IMR-90 (cell line): ENCODE measurements at regions not wholly inside any gene's neighbourhood (a gene's known extent, or its start where the extent isn't known, plus 50 kb on each side); places are given as distances from the start of the nearest gene placed in this dataset.

Experiments used
- ATAC-seq: fragments of 200-7000 bp; cut with Tn5 transposase; 2 replicates; pipeline ENCODE4 v1.9.1; 2020; ENCODE audit warnings: low read depth, mild to moderate bottlenecking, moderate library complexity
- BruUV-seq: library from RNA; stranded (reverse); fragments of 400-500 nt; replicated peaks from 2 replicates; lab custom pipeline; 2021; lab: Mats Ljungman, UMichigan
- CTCF ChIA-PET: fragments of 300-600 bp; formaldehyde crosslinking; extraction: SDS; loops from one replicate; lab custom pipeline; 2021; ENCODE audit warnings: antibody characterized with exemption; lab: Yijun Ruan, JAX
- POLR2A ChIA-PET: fragments of 300-600 bp; sonication (Branson Sonifier 250); formaldehyde crosslinking; loops from one replicate; lab custom pipeline; 2022; ENCODE audit warnings: antibody characterized with exemption; ENCODE audit not compliant: unreplicated experiment; lab: Charles Lee
- DNase-seq: peaks from one replicate; pipeline ENCODE4 v3.0.0; 2013
- H2AFZ ChIP-seq: replicated peaks from 2 replicates; pipeline ENCODE3; 2013; ENCODE audit warnings: low read length, mild to moderate bottlenecking; ENCODE audit not compliant: poor library complexity
- H2AK5ac ChIP-seq: 2 replicates; pipeline ENCODE4 v1.6.1; 2013; ENCODE audit warnings: low read depth, low read length, inconsistent platforms
- H2AK9ac ChIP-seq: replicated peaks from 2 replicates; pipeline ENCODE3; 2013; ENCODE audit warnings: mild to moderate bottlenecking, low read depth, low read length, moderate library complexity; ENCODE audit not compliant: poor library complexity
- H2BK120ac ChIP-seq: 2 replicates; pipeline ENCODE4 v1.6.1; 2013; ENCODE audit warnings: low read depth, low read length, inconsistent platforms
- H2BK15ac ChIP-seq: 3 replicates; pipeline ENCODE4 v1.6.1; 2013; ENCODE audit warnings: low read depth, low read length, inconsistent platforms
- H2BK20ac ChIP-seq: 2 replicates; pipeline ENCODE4 v1.6.1; 2013; ENCODE audit warnings: low read depth, mild to moderate bottlenecking, inconsistent platforms, low read length, moderate library complexity
- H2BK5ac ChIP-seq: 2 replicates; pipeline ENCODE4 v1.6.1; 2013; ENCODE audit warnings: mild to moderate bottlenecking, low read depth, low read length, inconsistent platforms; ENCODE audit not compliant: poor library complexity, severe bottlenecking
- H3K14ac ChIP-seq: replicated peaks from 2 replicates; pipeline ENCODE4 v1.6.1; 2013; ENCODE audit warnings: low read depth, low read length, inconsistent platforms
- H3K18ac ChIP-seq: 2 replicates; pipeline ENCODE4 v1.6.1; 2013; ENCODE audit warnings: low read depth, low read length, control low read depth
- H3K23ac ChIP-seq: 2 replicates; pipeline ENCODE4 v1.6.1; 2013; ENCODE audit warnings: low read depth, low read length, inconsistent platforms
- H3K27ac ChIP-seq: 2 replicates; pipeline ENCODE4 v1.5.1; 2013; ENCODE audit warnings: mild to moderate bottlenecking, control low read depth, low read length; ENCODE audit not compliant: insufficient read depth
- H3K27me3 ChIP-seq: 2 replicates; pipeline ENCODE4 v1.6.1; 2013; ENCODE audit warnings: low read length; ENCODE audit not compliant: control insufficient read depth, insufficient read depth
- H3K36me3 ChIP-seq: 2 replicates; pipeline ENCODE4 v1.6.1; 2013; ENCODE audit warnings: low read length, mixed read lengths; ENCODE audit not compliant: control insufficient read depth, insufficient read depth
- H3K4ac ChIP-seq: 2 replicates; pipeline ENCODE4 v1.6.1; 2013; ENCODE audit warnings: low read depth, low read length, inconsistent platforms
- H3K4me1 ChIP-seq: 2 replicates; pipeline ENCODE4 v1.6.1; 2013; ENCODE audit warnings: low read length, mixed read lengths; ENCODE audit not compliant: control insufficient read depth, insufficient read depth
- H3K4me2 ChIP-seq: 2 replicates; pipeline ENCODE4 v1.6.1; 2013; ENCODE audit warnings: low read depth, mild to moderate bottlenecking, control low read depth, low read length, moderate library complexity
- H3K4me3 ChIP-seq: 2 replicates; pipeline ENCODE4 v1.5.1; 2013; ENCODE audit warnings: low read depth, mild to moderate bottlenecking, control low read depth, low read length, moderate library complexity; ENCODE audit not compliant: insufficient read depth
- H3K56ac ChIP-seq: 2 replicates; pipeline ENCODE4 v1.6.1; 2013; ENCODE audit warnings: low read length, inconsistent platforms; ENCODE audit not compliant: insufficient read depth; ENCODE audit errors: extremely low read depth
- H3K79me1 ChIP-seq, 2 experiments: 2 replicates each; pipeline ENCODE4 v1.6.1; 2013; ENCODE audit warnings: low read length in 2 of 2, inconsistent platforms in 1 of 2, low read depth in 1 of 2
- H3K9ac ChIP-seq: 2 replicates; pipeline ENCODE4 v1.6.1; 2013; ENCODE audit warnings: low read depth, low read length, control low read depth
- H3K9me1 ChIP-seq: 2 replicates; pipeline ENCODE4 v1.6.1; 2013; ENCODE audit warnings: low read length, inconsistent platforms; ENCODE audit not compliant: insufficient read depth
- H3K9me3 ChIP-seq: 2 replicates; pipeline ENCODE4 v1.6.1; 2013; ENCODE audit warnings: low read length; ENCODE audit not compliant: control insufficient read depth, insufficient read depth
- H4K20me1 ChIP-seq: 2 replicates; pipeline ENCODE4 v1.6.1; 2013; ENCODE audit warnings: low read length, inconsistent platforms; ENCODE audit not compliant: insufficient read depth
- H4K5ac ChIP-seq: 2 replicates; pipeline ENCODE4 v1.6.1; 2013; ENCODE audit warnings: mild to moderate bottlenecking, low read depth, low read length, control low read depth
- H4K8ac ChIP-seq, 2 experiments: 2 replicates each; pipeline ENCODE4 v1.6.1; 2013; ENCODE audit warnings: low read depth in 2 of 2, low read length in 2 of 2, control low read depth in 1 of 2, inconsistent platforms in 1 of 2
- H4K91ac ChIP-seq: 2 replicates; pipeline ENCODE4 v1.6.1; 2013; ENCODE audit warnings: low read depth, low read length, inconsistent platforms; ENCODE audit not compliant: insufficient read depth
- BHLHE40 ChIP-seq: fragments of 150-350 bp; IDR thresholded peaks from 2 replicates; pipeline ENCODE4 v1.6.1; 2016; ENCODE audit warnings: mild to moderate bottlenecking, low read depth, low read length
- CEBPB ChIP-seq: IDR thresholded peaks from 2 replicates; pipeline ENCODE4 v1.6.1; 2012; ENCODE audit warnings: low read depth, low read length, improper control_type of control experiment
- CHD1 ChIP-seq: IDR thresholded peaks from 2 replicates; pipeline ENCODE4 v1.6.1; 2012; ENCODE audit warnings: low read depth, low read length, improper control_type of control experiment
- ELK1 ChIP-seq: fragments of 150-350 bp; IDR thresholded peaks from 2 replicates; pipeline ENCODE4 v1.6.1; 2016; ENCODE audit warnings: low read depth, mild to moderate bottlenecking, low read length, moderate library complexity, borderline replicate concordance
- FOS ChIP-seq: fragments of 150-350 bp; IDR thresholded peaks from 2 replicates; pipeline ENCODE4 v1.6.1; 2016; ENCODE audit warnings: low read depth, low read length
- MAFK ChIP-seq: IDR thresholded peaks from 2 replicates; pipeline ENCODE4 v1.6.1; 2012; ENCODE audit warnings: low read depth, low read length, improper control_type of control experiment
- MAZ ChIP-seq: IDR thresholded peaks from 2 replicates; pipeline ENCODE4 v1.6.1; 2012; ENCODE audit warnings: low read depth, mild to moderate bottlenecking, low read length, improper control_type of control experiment, moderate library complexity, borderline replicate concordance
- MXI1 ChIP-seq: IDR thresholded peaks from 2 replicates; pipeline ENCODE4 v1.6.1; 2012; ENCODE audit warnings: low read depth, mild to moderate bottlenecking, low read length, moderate library complexity, borderline replicate concordance
- NFE2L2 ChIP-seq: fragments of 150-350 bp; IDR thresholded peaks from 2 replicates; pipeline ENCODE4 v1.6.1; 2016; ENCODE audit warnings: low read depth, mild to moderate bottlenecking, low read length
- POLR2A ChIP-seq: IDR thresholded peaks from 2 replicates; pipeline ENCODE4 v1.6.1; 2012; ENCODE audit warnings: mild to moderate bottlenecking, low read depth, low read length
- RAD21 ChIP-seq: IDR thresholded peaks from 2 replicates; pipeline ENCODE4 v1.6.1; 2012; ENCODE audit warnings: low read length, improper control_type of control experiment
- RCOR1 ChIP-seq: IDR thresholded peaks from 2 replicates; pipeline ENCODE4 v1.6.1; 2012; ENCODE audit warnings: mild to moderate bottlenecking, low read length, improper control_type of control experiment; ENCODE audit not compliant: insufficient replicate concordance
- RFX5 ChIP-seq: IDR thresholded peaks from 2 replicates; pipeline ENCODE4 v1.8.0; 2012; ENCODE audit warnings: low read depth, mild to moderate bottlenecking, low read length, moderate library complexity
- SMC3 ChIP-seq: fragments of 150-350 bp; IDR thresholded peaks from 2 replicates; pipeline ENCODE4 v1.6.1; 2016; ENCODE audit warnings: low read depth, mild to moderate bottlenecking, antibody characterized with exemption, low read length, moderate library complexity
- USF2 ChIP-seq: fragments of 150-350 bp; IDR thresholded peaks from 2 replicates; pipeline ENCODE4 v1.6.1; 2017; ENCODE audit warnings: mild to moderate bottlenecking, antibody characterized with exemption, low read length, low read depth
- WGBS, 2 experiments: methylation state at CpG; one replicate each; pipeline versions ENCODE4 v1.1.5 to v1.1.7; 2013; ENCODE audit warnings: missing lambda C conversion rate in 2 of 2; ENCODE audit not compliant: insufficient read length in 1 of 2; ENCODE audit errors: extremely low coverage in 2 of 2; 5-methylcytosine and 5-hydroxymethylcytosine counted together
- dilution Hi-C: fragments of 300-500 bp; cut with HindIII; formaldehyde crosslinking; loops from one replicate; pipeline ENCODE4 v1.14.3; 2018; ENCODE audit warnings: low sequenced_read_pairs; ENCODE audit not compliant: unreplicated experiment
- in situ Hi-C: fragments of 300-500 bp; cut with MboI; formaldehyde crosslinking; loops from 3 replicates; pipeline ENCODE4 v1.14.3; 2019; ENCODE audit warnings: low sequenced_read_pairs, inconsistent platforms, mixed read lengths
- intact Hi-C: fragments of 100-400 bp; cut with micrococcal nuclease; formaldehyde crosslinking; loops from 2 replicates; pipeline ENCODE4 v1.10.0; 2022
- TF ChIP-seq, protein P1 (sequence below): conservative IDR thresholded peaks from 2 replicates; pipeline ENCODE4 v1.5.1; 2012; ENCODE audit warnings: mild to moderate bottlenecking, low read depth, low read length, improper control_type of control experiment

GRCh38 chr2:82796132-82796531 is 1662.9 kb downstream of the SUCLG1 start:
- TF ChIP-seq USF2 (no peak), NFE2L2 (no peak), RFX5 (no peak), POLR2A (no peak), MAZ (no peak), BHLHE40 (no peak), ELK1 (no peak), CEBPB (no peak), SMC3 (no peak), MXI1 (no peak), CHD1 (no peak), RAD21 (no peak), MAFK (no peak), FOS (no peak), RCOR1 (no peak)
- TF ChIP-seq, protein P1, sequence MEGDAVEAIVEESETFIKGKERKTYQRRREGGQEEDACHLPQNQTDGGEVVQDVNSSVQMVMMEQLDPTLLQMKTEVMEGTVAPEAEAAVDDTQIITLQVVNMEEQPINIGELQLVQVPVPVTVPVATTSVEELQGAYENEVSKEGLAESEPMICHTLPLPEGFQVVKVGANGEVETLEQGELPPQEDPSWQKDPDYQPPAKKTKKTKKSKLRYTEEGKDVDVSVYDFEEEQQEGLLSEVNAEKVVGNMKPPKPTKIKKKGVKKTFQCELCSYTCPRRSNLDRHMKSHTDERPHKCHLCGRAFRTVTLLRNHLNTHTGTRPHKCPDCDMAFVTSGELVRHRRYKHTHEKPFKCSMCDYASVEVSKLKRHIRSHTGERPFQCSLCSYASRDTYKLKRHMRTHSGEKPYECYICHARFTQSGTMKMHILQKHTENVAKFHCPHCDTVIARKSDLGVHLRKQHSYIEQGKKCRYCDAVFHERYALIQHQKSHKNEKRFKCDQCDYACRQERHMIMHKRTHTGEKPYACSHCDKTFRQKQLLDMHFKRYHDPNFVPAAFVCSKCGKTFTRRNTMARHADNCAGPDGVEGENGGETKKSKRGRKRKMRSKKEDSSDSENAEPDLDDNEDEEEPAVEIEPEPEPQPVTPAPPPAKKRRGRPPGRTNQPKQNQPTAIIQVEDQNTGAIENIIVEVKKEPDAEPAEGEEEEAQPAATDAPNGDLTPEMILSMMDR: no peak
- Histone ChIP-seq H2BK20ac (no peak overlapping the region), H3K9me1 (no peaks in the 10 kb centered on the region), H3K23ac (no peak overlapping the region), H2BK120ac (no peak overlapping the region), H3K56ac (no peak overlapping the region), H3K4me2 (no peak overlapping the region), H3K4me3 (no peak overlapping the region), H2AK5ac (no peak overlapping the region), H3K9me3 (no peaks in the 10 kb centered on the region), H4K8ac (no peak overlapping the region), H3K14ac (no peak overlapping the region), H3K79me1 (no peaks in the 10 kb centered on the region), H4K20me1 (no peaks in the 10 kb centered on the region), H4K5ac (no peak overlapping the region), H3K4ac (no peak overlapping the region), H2BK15ac (no peak overlapping the region), H3K36me3 (no peaks in the 10 kb centered on the region), H3K27me3 (no peaks in the 10 kb centered on the region), H2AK9ac (no peak overlapping the region), H3K4me1 (no peaks in the 10 kb centered on the region), H3K9ac (no peak overlapping the region), H2AFZ (no peak overlapping the region), H3K18ac (no peak overlapping the region), H2BK5ac (no peak overlapping the region), H3K27ac (no peak overlapping the region), H4K91ac (no peak overlapping the region)
- ChIA-PET CTCF (interaction anchor here (0.6 kb wide), 2 partner anchors 10 to 783 kb away, joined by 3 read pairs; no protein-coding TSS in a partner anchor), POLR2A (no interaction called here)
- in situ Hi-C loops: no loop called here
- intact Hi-C loops: no loop called here
- dilution Hi-C loops: no loop called here
- no peak for ATAC-seq
- no peak for DNase-seq
- BruUV-seq: no TSS peak
- WGBS, 2 experiments: no CpG with 5 or more reads among the region's 1 CpG
